ENCODE measurements at regions not wholly inside any gene's neighbourhood (a gene's known extent, or its start where the extent isn't known, plus 50 kb on each side); places are given as distances from the start of the nearest gene placed in this dataset.
"Not testable (repeated sequence)": the region's sequence is repeated elsewhere in the genome, so short reads cannot be mapped to it uniquely, and the experiment has no call there.

GRCh38 chr2:109690822-109691541 lies 76.8 kb downstream of the SOWAHC start:
- TF ChIP-seq EP300 (IDR thresholded peaks at IDR 0.05) (no peak), POLR2A (IDR thresholded peaks at IDR 0.05) (no peak), POLR2AphosphoS5 (IDR thresholded peaks at IDR 0.05) (peak in 1 of 2 donors; percentile 65), CTCF (IDR thresholded peaks at IDR 0.05) (no peak)
- H3K36me3 ChIP-seq = no peaks in the 10 kb centered on the region
- DNase-seq (no peak), ATAC-seq (ENCODE audit: low FRiP score in 2 of 2) (peak; percentile 52 to 53)
- H3K27me3 ChIP-seq = no peaks in the 10 kb centered on the region
- no peaks in the 10 kb centered on the region for H3K9me3 ChIP-seq
- peaks cover 31 to 40% (median 32%) of the 10 kb centered on the region in 4 donors for H3K4me1 ChIP-seq
- 29 to 43% methylated on average over 6 to 7 of the region's 7 CpGs for WGBS, 2 donors
- H3K27ac ChIP-seq = peak overlapping the region; percentile 65 to 81 (median 73)
- H3K4me3 ChIP-seq = no peak overlapping the region

GRCh38 chr2:109692013-109692743 lies 78.0 kb downstream of the SOWAHC start:
- WGBS, 2 donors = 75 to 78% methylated on average over 15 of the region's 15 CpGs
- TF ChIP-seq POLR2AphosphoS5 (IDR thresholded peaks at IDR 0.05) (no peak), POLR2A (IDR thresholded peaks at IDR 0.05) (no peak), EP300 (IDR thresholded peaks at IDR 0.05) (no peak), CTCF (IDR thresholded peaks at IDR 0.05) (no peak)
- H3K4me3 ChIP-seq = no peak overlapping the region
- ATAC-seq (ENCODE audit: low FRiP score in 2 of 2) = peak in 1 of 2 donors; percentile 42
- H3K27me3 ChIP-seq = no peaks in the 10 kb centered on the region
- H3K4me1 ChIP-seq = peaks cover 31 to 40% (median 32%) of the 10 kb centered on the region in 4 donors
- no peaks in the 10 kb centered on the region for H3K36me3 ChIP-seq
- DNase-seq = no peak
- H3K27ac ChIP-seq = peak overlapping the region; percentile 65 to 81 (median 73)
- no peaks in the 10 kb centered on the region for H3K9me3 ChIP-seq

- H3K27me3 ChIP-seq; ATAC-seq (ENCODE audit: low FRiP score in 2 of 2); H3K36me3 ChIP-seq; H3K4me3 ChIP-seq; H3K9me3 ChIP-seq; DNase-seq: not testable (repeated sequence)
- peaks cover 31 to 40% (median 32%) of the 10 kb centered on the region in 4 donors for H3K4me1 ChIP-seq
- 78 to 87% methylated on average over 9 of the region's 9 CpGs for WGBS, 2 donors
- H3K27ac ChIP-seq = peak overlapping the region in 3 of 4 donors; percentile 61 to 78 (median 68)
Observed at GRCh38 chr2:109692831-109693230, 78.7 kb downstream of the SOWAHC start.

- DNase-seq; ATAC-seq (ENCODE audit: low FRiP score in 2 of 2); H3K4me3 ChIP-seq; H3K27me3 ChIP-seq; H3K9me3 ChIP-seq; H3K36me3 ChIP-seq: not testable (repeated sequence)
- Histone ChIP-seq H3K27ac (peak overlapping the region in 2 of 4 donors; percentile 61 to 78), H3K4me1 (peaks cover 31 to 40% (median 32%) of the 10 kb centered on the region in 4 donors)
- 86 to 88% methylated on average over 8 of the region's 8 CpGs for WGBS, 2 donors
Observed at GRCh38 chr2:109693292-109693691, 79.1 kb downstream of the SOWAHC start.

- no peak overlapping the region for H3K4me3 ChIP-seq
- peaks cover 28 to 40% (median 33%) of the 10 kb centered on the region in 4 donors for H3K4me1 ChIP-seq
- no peak for TF ChIP-seq CTCF (IDR thresholded peaks at IDR 0.05)
- no peak for TF ChIP-seq EP300 (IDR thresholded peaks at IDR 0.05)
- TF ChIP-seq POLR2AphosphoS5 (IDR thresholded peaks at IDR 0.05) = no peak
- no peaks in the 10 kb centered on the region for H3K27me3 ChIP-seq
- ATAC-seq (ENCODE audit: low FRiP score in 2 of 2) (no peak), DNase-seq (no peak)
- peak overlapping the region in 1 of 4 donors; percentile 27 for H3K27ac ChIP-seq
- WGBS, 2 donors = 30 to 43% methylated on average over 2 of the region's 2 CpGs
- H3K9me3 ChIP-seq = no peaks in the 10 kb centered on the region
- H3K36me3 ChIP-seq = no peaks in the 10 kb centered on the region
Observed at GRCh38 chr2:109694190-109694589, 80.0 kb downstream of the SOWAHC start.
